ENCODE measurements at regions not wholly inside any gene's neighbourhood (a gene's known extent, or its start where the extent isn't known, plus 50 kb on each side); places are given as distances from the start of the nearest gene placed in this dataset.

GRCh38 chr17:27216836-27217235 is 77.1 kb upstream of the WSB1 start:
- no peak for DNase-seq

- no peak for DNase-seq
Measured at GRCh38 chr17:27217631-27218030, 76.3 kb upstream of the WSB1 start.

GRCh38 chr17:27218041-27218440 is 75.9 kb upstream of the WSB1 start:
- DNase-seq = no peak

- DNase-seq = no peak
Measured at GRCh38 chr17:27218719-27219488, 75.0 kb upstream of the WSB1 start.

- no peak for DNase-seq
Measured at GRCh38 chr17:27222515-27222914, 71.4 kb upstream of the WSB1 start.

GRCh38 chr17:27224526-27225315 is 69.2 kb upstream of the WSB1 start:
- DNase-seq = no peak

GRCh38 chr17:27226611-27227230 is 67.2 kb upstream of the WSB1 start:
- no peak for DNase-seq

GRCh38 chr17:27230996-27231395 is 62.9 kb upstream of the WSB1 start:
- DNase-seq = no peak

- DNase-seq = no peak
Measured at GRCh38 chr17:27232328-27232727, 61.6 kb upstream of the WSB1 start.

- DNase-seq = no peak
Measured at GRCh38 chr17:27233059-27233458, 60.9 kb upstream of the WSB1 start.

- DNase-seq = no peak
Measured at GRCh38 chr17:27233776-27234175, 60.1 kb upstream of the WSB1 start.

GRCh38 chr17:27236717-27237315 is 57.1 kb upstream of the WSB1 start:
- peak; percentile 21 for DNase-seq

- DNase-seq = no peak
Measured at GRCh38 chr17:27237890-27238289, 56.0 kb upstream of the WSB1 start.

- DNase-seq = no peak
Measured at GRCh38 chr17:27239046-27239445, 54.9 kb upstream of the WSB1 start.

- DNase-seq = no peak
Measured at GRCh38 chr17:27239584-27239983, 54.3 kb upstream of the WSB1 start.

GRCh38 chr17:27240086-27240801 is 53.7 kb upstream of the WSB1 start:
- no peak for DNase-seq

- DNase-seq = no peak
Measured at GRCh38 chr17:27240802-27241155, 53.1 kb upstream of the WSB1 start.

GRCh38 chr17:27241346-27241946 is 52.5 kb upstream of the WSB1 start:
- no peak for DNase-seq

GRCh38 chr17:27242951-27243350 is 51.0 kb upstream of the WSB1 start:
- DNase-seq = no peak

- DNase-seq = no peak
Measured at GRCh38 chr17:27244011-27244410, 49.9 kb upstream of the WSB1 start.

All from DMS79 (cell line).